GM13976 (cell line): ENCODE measurements at regions not wholly inside any gene's neighbourhood (a gene's known extent, or its start where the extent isn't known, plus 50 kb on each side); places are given as distances from the start of the nearest gene placed in this dataset.

Experiments used
- DNase-seq: peaks from one replicate; pipeline ENCODE4 v3.0.0; 2012; ENCODE audit warnings: low spot score
- CTCF ChIP-seq: IDR thresholded peaks from 2 replicates; pipeline ENCODE4 v1.5.1; 2012; ENCODE audit warnings: borderline replicate concordance, mild to moderate bottlenecking; ENCODE audit not compliant: insufficient read depth; ENCODE audit errors: extremely low read depth, missing control alignments, control extremely low read depth
- in situ Hi-C: fragments of 300-500 bp; cut with MboI; formaldehyde crosslinking; loops from one replicate; pipeline ENCODE4 v1.12.0; 2022; ENCODE audit warnings: low sequenced_read_pairs, mixed read lengths, inconsistent platforms; ENCODE audit not compliant: unreplicated experiment

- no peak for DNase-seq
- in situ Hi-C loops, result no loop called here
- no peak for TF ChIP-seq CTCF
Observed at GRCh38 chr18:78721238-78721875, 258.3 kb upstream of the SALL3 start.

GRCh38 chr18:78721981-78722380 is 257.6 kb upstream of the SALL3 start:
- no peak for TF ChIP-seq CTCF
- in situ Hi-C loops, result no loop called here
- DNase-seq, result no peak

- in situ Hi-C loops, result no loop called here
- DNase-seq, result no peak
- no peak for TF ChIP-seq CTCF
Observed at GRCh38 chr18:78722386-78722785, 257.2 kb upstream of the SALL3 start.

GRCh38 chr18:78722929-78723710 is 256.5 kb upstream of the SALL3 start:
- no peak for DNase-seq
- TF ChIP-seq CTCF, result no peak
- in situ Hi-C loops, result no loop called here

GRCh38 chr18:78724214-78724914 is 255.3 kb upstream of the SALL3 start:
- in situ Hi-C loops, result no loop called here
- DNase-seq, result no peak
- no peak for TF ChIP-seq CTCF

GRCh38 chr18:78725426-78725825 is 254.2 kb upstream of the SALL3 start:
- in situ Hi-C loops, result no loop called here
- no peak for DNase-seq
- no peak for TF ChIP-seq CTCF
